ENCODE measurements at regions not wholly inside any gene's neighbourhood (a gene's known extent, or its start where the extent isn't known, plus 50 kb on each side); places are given as distances from the start of the nearest gene placed in this dataset.

DNA sequence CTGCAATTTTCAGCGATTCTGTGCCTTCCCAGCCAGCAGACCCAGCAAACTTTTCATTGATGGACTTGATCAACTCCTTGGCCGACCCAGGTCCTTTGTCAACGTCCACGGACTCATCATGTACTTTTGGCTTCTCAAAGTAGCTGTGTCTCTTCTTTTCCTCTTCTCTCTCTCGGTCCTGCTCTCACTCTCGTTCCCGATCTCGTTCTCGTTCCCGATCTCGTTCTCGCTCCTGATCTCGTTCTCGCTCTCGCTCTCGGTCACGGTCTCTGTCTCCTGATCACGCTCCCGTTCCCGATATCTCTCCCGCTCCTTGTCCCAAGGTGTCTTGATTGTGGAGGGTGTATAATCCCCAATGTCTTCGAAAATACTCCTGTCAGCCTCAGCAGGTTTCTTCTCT, 219.5 kb upstream of the FANCL start:
- no peaks in the 10 kb centered on the region for H3K4me1 Mint-ChIP-seq
- peaks cover 2% of the 10 kb centered on the region for H3K36me3 Mint-ChIP-seq
- no peak overlapping the region for H3K4me3 Mint-ChIP-seq
- no peak overlapping the region for H3K27ac Mint-ChIP-seq
- H3K9me3 Mint-ChIP-seq: peaks cover 6% of the 10 kb centered on the region
- no peak for DNase-seq (ENCODE audit: low spot score in 2 of 2, unreplicated experiment in 2 of 2)
- no peak for TF ChIP-seq CTCF (IDR thresholded peaks at IDR 0.05; ENCODE audit: unreplicated experiment)
- H3K27me3 Mint-ChIP-seq (ENCODE audit: low read depth): no peaks in the 10 kb centered on the region

DNA sequence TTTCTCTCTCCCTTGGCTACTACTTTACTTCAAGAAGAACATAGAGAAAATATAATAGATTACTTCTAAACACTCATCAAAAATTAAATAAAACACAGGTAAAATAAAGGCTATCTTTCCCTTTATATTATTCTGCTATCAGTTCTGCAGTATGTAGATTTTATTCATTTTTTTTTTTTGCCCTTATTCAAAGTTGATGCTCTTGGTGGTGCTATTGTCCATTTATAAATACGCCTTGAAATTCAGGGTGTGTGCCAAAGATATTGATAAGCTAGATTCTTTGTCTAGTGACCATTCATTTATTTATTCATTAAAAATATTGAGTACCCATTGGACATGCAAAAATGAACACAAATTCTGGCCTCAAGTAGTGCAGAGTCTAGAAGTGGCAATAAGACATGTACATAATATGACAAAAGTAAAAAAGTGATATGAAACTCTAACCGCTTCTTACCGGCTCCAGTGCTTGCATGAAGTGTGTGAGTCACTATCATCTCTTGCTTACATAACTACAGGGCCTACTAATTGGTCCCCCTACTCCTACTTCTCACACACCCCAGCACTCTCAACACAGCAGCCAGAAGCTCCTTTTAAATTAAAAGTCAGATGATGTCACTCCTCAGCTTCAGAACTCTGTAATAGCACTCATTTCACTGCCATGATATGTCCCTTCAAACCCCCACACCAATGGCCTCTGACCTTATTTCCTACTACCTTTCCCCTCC, 208.3 kb upstream of the FANCL start:
- Mint-ChIP-seq H3K9me3 (no peaks in the 10 kb centered on the region), H3K4me1 (peaks cover 28% of the 10 kb centered on the region), H3K27me3 (ENCODE audit: low read depth) (no peaks in the 10 kb centered on the region), H3K27ac (peak overlapping the region; percentile 47), H3K4me3 (no peak overlapping the region), H3K36me3 (no peaks in the 10 kb centered on the region)
- DNase-seq (ENCODE audit: low spot score in 2 of 2, unreplicated experiment in 2 of 2): no peak
- TF ChIP-seq CTCF (IDR thresholded peaks at IDR 0.05; ENCODE audit: unreplicated experiment): no peak

GRCh38 chr2:58448845-58449244, 207.7 kb upstream of the FANCL start:
- no peaks in the 10 kb centered on the region for H3K36me3 Mint-ChIP-seq
- TF ChIP-seq CTCF (IDR thresholded peaks at IDR 0.05; ENCODE audit: unreplicated experiment): no peak
- DNase-seq (ENCODE audit: low spot score in 2 of 2, unreplicated experiment in 2 of 2): no peak
- H3K4me3 Mint-ChIP-seq: no peak overlapping the region
- H3K27me3 Mint-ChIP-seq (ENCODE audit: low read depth): no peaks in the 10 kb centered on the region
- H3K27ac Mint-ChIP-seq: peak overlapping the region; percentile 36
- no peaks in the 10 kb centered on the region for H3K9me3 Mint-ChIP-seq
- H3K4me1 Mint-ChIP-seq: peaks cover 28% of the 10 kb centered on the region

GRCh38 chr2:58448065-58448507, 207.0 kb upstream of the FANCL start:
- Mint-ChIP-seq H3K9me3 (no peaks in the 10 kb centered on the region), H3K36me3 (no peaks in the 10 kb centered on the region), H3K4me1 (peaks cover 28% of the 10 kb centered on the region), H3K27me3 (ENCODE audit: low read depth) (no peaks in the 10 kb centered on the region), H3K4me3 (no peak overlapping the region), H3K27ac (peak overlapping the region; percentile 44)
- peak; percentile 23 for TF ChIP-seq CTCF (IDR thresholded peaks at IDR 0.05; ENCODE audit: unreplicated experiment)
- DNase-seq (ENCODE audit: low spot score in 2 of 2, unreplicated experiment in 2 of 2): peak; percentile 22 to 48

DNA sequence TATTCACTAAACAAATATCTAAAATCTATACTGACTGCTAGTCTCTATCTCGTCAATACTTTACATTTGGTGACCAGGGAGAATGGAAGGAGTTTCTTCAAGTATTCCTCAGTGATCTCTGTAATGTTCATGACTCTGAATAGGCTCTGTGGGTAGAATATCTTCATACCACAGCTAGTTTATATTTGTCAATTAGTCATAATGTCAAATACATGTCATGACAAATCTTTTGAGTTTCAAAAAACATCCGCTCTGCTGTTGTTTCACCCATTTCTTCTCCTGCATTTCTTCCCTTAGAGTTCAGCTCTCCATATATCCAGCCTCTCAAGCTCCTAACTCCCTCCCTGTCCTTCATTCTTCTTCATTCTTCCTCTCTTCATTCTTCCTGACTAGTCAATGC, 206.5 kb upstream of the FANCL start:
- Mint-ChIP-seq H3K27me3 (ENCODE audit: low read depth) (no peaks in the 10 kb centered on the region), H3K36me3 (no peaks in the 10 kb centered on the region), H3K27ac (peak overlapping the region; percentile 44), H3K4me1 (peaks cover 28% of the 10 kb centered on the region), H3K4me3 (no peak overlapping the region), H3K9me3 (no peaks in the 10 kb centered on the region)
- TF ChIP-seq CTCF (IDR thresholded peaks at IDR 0.05; ENCODE audit: unreplicated experiment): no peak
- no peak for DNase-seq (ENCODE audit: low spot score in 2 of 2, unreplicated experiment in 2 of 2)

Measured in mesothelial cell of epicardium (in vitro differentiated cells).